ENCODE measurements at regions not wholly inside any gene's neighbourhood (a gene's known extent, or its start where the extent isn't known, plus 50 kb on each side); places are given as distances from the start of the nearest gene placed in this dataset.
"Not testable (repeated sequence)": the region's sequence is repeated elsewhere in the genome, so short reads cannot be mapped to it uniquely, and the experiment has no call there.

- DNase-seq: no peak
Measured at GRCh38 chr5:163889369-163889768, 383.9 kb downstream of the MAT2B start.

DNA sequence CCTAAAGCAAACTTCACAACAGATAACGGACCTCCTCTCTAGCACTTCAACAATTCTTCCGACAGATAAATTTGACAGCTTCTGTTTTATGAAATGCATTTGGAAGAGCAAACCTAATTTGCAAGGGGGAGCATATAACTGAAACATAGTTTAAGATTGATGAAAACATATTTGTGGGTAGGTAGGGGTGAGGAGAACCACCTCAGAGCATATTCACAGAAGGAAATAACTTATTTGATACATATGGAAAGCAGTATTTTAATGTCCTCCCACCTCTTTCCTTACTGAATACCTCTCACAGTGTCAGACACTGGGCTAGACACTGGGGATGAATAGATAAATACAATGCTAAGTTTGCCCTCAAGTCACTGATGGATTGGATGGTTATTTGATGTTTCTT is 384.8 kb downstream of the MAT2B start:
- no peak for DNase-seq

DNA sequence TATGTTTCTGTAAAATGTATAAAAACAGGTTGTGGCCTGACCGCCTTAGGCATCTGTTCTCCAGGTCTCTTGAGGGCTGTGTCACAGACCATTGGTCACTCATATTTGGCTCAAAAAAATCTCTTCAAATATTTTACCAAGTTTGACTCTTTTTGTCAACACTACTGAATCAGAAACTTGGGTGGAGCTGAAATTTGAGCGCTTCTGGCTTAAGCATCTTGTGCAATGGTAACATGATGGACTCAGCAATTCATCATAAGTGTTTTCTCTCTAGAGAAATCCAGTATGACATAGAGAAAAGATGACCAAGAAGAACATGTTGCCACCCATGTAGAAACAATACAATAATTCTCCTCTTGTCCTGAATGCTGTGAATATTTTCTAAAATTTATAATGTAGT is 387.9 kb downstream of the MAT2B start:
- no peak for DNase-seq

- no peak for DNase-seq
Measured at GRCh38 chr5:163894645-163895044, 389.2 kb downstream of the MAT2B start.

- DNase-seq: no peak
Measured at GRCh38 chr5:163898873-163899272, 393.5 kb downstream of the MAT2B start.

GRCh38 chr5:163907783-163908182 is 402.4 kb downstream of the MAT2B start:
- not testable (repeated sequence) for DNase-seq

DNA sequence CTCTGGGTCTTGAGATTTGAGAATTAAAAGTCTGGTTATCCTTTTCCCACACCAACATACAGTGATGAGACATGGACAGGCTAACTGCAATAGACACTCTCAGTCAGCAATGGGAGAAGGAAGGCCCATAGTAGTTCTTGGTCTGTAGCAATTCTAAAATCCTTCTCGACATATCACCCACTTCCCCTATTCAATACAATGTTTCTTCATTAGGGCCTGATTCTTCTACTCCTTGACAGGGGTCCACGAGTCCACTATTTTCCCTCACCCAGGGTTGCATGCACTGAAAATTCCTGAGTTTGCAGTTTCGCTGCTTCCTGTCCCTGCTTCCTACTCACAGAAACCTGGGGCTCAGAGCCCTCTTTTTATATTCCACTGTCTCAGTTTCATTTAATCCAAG is 402.8 kb downstream of the MAT2B start:
- no peak for DNase-seq

GRCh38 chr5:163910226-163910625 is 404.8 kb downstream of the MAT2B start:
- no peak for DNase-seq

GRCh38 chr5:163912046-163912445 is 406.6 kb downstream of the MAT2B start:
- DNase-seq: no peak

DNA sequence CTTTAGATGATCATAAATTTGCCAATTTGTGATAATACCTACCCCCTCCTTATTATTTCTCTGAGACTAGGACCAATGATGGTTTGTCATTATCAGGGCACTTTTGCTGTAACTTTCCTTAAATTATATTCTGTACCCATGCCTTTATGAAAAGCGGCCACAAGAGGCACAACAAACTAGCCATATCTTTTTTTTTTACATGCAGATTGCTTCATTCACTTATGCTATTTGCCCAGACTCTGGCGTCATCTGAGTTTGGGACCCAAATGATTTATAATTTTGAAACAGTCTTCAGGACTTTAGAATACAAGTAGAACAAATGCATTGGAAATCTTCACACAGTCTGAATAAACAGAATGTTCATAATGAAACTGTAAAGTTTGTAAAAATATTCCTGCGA is 408.1 kb downstream of the MAT2B start:
- no peak for DNase-seq

- DNase-seq: no peak
Measured at GRCh38 chr5:163914910-163915309, 409.5 kb downstream of the MAT2B start.

DNA sequence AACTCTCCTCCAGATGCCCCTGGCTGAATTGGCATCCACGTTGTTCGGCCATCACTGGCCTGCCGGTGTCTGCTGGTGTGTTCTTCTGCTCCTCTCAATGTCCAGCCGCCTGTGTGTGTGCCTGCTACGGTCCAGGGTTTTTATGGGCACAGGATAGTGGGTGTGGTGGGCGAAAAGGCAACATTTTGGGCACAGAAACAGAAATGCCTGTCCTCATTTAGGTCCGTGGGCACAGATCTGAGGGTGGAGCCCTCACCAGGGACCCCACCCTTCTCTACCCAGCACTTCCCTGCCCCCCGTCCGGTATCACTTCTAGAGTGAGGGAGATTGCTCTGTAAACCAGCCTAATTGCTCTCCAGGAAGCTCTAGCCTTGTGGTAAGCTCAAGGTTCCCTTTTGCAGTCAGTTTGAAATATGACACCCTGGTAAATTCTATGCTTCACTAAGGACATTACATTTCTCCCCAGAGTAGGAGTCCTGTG is 410.1 kb downstream of the MAT2B start:
- no peak for DNase-seq

- no peak for DNase-seq
Measured at GRCh38 chr5:163916376-163916775, 411.0 kb downstream of the MAT2B start.

- DNase-seq: no peak
Measured at GRCh38 chr5:163916861-163917260, 411.4 kb downstream of the MAT2B start.

- DNase-seq: no peak
Measured at GRCh38 chr5:163917747-163918146, 412.3 kb downstream of the MAT2B start.

DNA sequence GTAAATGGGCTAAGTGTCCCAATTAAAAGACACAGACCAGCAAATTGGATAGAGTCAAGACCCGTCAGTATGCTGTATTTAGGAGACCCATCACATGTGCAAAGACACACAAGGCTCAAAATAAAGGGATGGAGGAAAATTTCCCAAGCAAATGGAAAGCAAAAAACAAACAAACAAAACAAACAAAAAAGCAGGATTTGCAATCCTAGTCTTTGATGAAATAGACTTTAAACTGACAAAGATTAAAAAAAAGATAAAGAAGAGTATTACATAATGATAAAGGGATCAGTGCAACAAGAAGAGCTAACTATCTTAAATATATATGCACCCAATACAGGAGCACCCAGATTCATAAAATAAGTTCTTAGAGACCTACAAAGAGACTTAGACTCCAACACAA is 429.6 kb downstream of the MAT2B start:
- DNase-seq: not testable (repeated sequence)

- no peak for DNase-seq
Measured at GRCh38 chr5:163938595-163938994, 433.2 kb downstream of the MAT2B start.

DNA sequence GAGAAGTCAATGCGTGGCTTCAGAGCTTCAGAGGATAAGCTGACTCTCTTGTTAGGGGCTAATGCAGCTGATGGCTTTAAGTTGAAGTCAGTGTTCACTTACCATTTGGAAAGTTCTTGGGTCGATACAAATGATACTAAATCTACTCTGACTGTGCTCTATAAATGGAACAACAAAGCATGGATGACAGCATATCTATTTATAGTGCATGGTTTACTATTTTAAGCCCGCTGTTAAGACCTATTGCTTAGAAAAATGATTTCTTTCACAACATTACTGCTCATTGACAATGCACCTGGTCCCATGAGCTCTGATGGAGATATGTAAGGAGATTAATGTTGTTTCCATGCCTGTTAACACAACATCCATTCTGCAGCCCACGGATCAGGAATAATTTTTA is 435.7 kb downstream of the MAT2B start:
- DNase-seq: no peak

GRCh38 chr5:163943546-163943945 is 438.1 kb downstream of the MAT2B start:
- DNase-seq: no peak

GRCh38 chr5:163944738-163945137 is 439.3 kb downstream of the MAT2B start:
- no peak for DNase-seq

DNA sequence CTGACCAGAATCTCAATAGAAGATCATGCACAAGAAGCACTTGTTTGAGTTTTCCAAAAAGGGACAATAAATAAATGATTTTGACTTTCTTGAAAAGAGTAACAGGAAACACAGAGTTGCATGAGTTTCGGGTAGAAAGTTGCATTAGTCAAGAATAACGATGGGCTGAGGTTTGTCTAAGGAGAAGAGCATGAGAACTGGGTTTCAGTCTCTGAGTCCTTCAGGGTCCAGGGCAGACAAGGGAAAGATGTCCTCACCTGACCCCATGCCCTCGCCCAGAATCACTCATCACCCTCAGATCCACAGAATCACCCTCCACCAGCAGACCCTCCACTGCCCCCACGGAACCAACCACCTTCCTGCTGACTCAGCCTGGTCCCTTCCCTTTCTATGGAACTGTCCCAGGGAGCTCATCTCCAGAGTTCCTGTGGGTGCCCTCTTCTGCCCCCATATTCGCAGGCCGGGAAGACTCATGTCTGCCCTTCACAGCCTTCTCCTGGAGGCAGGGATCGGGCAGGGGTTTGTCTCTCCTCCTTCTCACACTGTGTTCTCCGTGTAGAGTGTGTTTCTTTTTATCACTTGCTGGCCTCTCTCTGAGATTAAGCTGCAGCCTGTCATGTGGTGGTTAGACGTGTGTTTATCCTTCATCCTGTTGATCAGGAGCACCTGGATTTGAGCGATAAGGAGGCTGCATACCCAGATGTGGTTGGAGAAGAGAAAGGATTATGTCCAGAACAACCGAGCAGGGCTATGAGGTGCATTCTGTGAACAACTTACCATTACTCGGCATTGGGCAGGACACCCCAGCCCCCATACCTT is 442.6 kb downstream of the MAT2B start:
- DNase-seq: no peak

DNA sequence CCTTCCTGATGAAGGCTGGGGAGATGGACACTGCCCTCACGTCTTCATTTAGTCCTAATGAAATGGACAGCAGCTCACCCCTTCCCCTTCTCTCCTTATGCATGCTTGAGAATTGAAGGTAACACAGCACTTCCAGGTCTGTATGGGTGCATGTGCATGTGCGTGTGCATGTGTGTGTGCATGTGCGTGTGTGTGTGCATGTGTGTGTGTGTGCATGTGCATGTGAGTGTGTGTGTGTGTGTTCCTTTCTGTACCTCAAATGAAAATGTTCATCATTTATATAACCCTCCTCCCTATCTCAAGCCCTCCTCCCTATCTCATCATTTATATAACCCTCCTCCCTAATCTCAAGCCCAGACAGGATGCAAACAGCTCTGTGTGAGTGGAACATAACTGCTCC is 444.8 kb downstream of the MAT2B start:
- no peak for DNase-seq

DNA sequence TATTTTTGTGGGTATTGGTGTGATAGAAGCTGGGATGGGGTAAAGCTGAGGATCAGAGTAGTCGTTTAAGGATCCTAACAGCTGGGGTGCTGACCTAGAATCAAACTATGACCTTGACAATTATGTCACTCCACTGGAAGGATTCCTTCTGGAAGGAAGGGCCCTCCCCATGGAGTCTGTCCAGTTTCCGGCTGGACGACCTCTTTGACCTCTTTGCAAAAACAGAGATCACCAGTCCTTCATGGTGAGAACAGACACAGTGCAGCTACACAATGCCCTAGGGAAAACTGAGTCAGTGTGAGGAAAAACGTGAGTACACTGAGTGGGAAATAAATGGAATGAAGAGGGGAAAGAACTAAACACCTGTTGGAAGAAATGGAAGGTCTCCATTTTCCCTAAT is 445.6 kb downstream of the MAT2B start:
- DNase-seq: no peak

DNA sequence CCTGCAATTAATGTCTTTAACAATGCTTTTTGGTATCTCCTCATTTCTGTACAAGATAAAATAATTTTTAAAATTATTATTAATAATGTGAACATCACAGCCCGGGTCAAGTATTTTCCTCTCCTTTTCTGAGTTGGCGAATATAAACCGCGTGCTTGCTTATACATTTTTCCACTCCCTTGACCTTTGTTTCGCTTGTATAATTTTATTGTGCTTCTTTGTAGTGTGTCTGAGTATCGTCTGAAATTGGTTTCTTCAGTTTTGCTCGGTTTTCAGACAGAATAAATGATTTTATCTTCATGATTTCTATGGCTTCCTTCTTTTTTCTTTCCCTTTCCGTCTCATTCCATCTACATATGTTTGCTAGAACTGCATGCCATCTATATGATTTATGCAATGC is 448.5 kb downstream of the MAT2B start:
- DNase-seq: no peak

GRCh38 chr5:163961230-163961629 is 455.8 kb downstream of the MAT2B start:
- not testable (repeated sequence) for DNase-seq
